PFSK-1 (cell line): ENCODE measurements at regions not wholly inside any gene's neighbourhood (a gene's known extent, or its start where the extent isn't known, plus 50 kb on each side); places are given as distances from the start of the nearest gene placed in this dataset.

Experiments
- FOXP2 ChIP-seq: optimal IDR thresholded peaks from 2 replicates; pipeline ENCODE3; 2011; ENCODE audit warnings: borderline replicate concordance, control low read depth, inconsistent platforms; ENCODE audit not compliant: insufficient read depth; ENCODE audit errors: extremely low read length, extremely low read depth
- POLR2AphosphoS5 ChIP-seq: IDR thresholded peaks from 2 replicates; pipeline ENCODE4 v1.6.1; 2012; ENCODE audit warnings: low read depth, mild to moderate bottlenecking, control low read depth, low read length, moderate library complexity
- SIN3A ChIP-seq: IDR thresholded peaks from 2 replicates; pipeline ENCODE4 v1.6.1; 2012; ENCODE audit warnings: mild to moderate bottlenecking, low read length, moderate library complexity, borderline replicate concordance; ENCODE audit not compliant: insufficient read depth
- TAF1 ChIP-seq: IDR thresholded peaks from 2 replicates; pipeline ENCODE4 v1.6.1; 2012; ENCODE audit warnings: low read length, control low read depth, borderline replicate concordance; ENCODE audit not compliant: insufficient read depth
- TF ChIP-seq, protein P1 (sequence below), 2 experiments: IDR thresholded peaks; 2 replicates each; pipeline versions ENCODE4 v1.6.1 to v1.8.0; 2011 to 2012; ENCODE audit warnings: low read depth in 2 of 2, low read length in 2 of 2, control low read depth in 1 of 2, inconsistent platforms in 1 of 2, mild to moderate bottlenecking in 1 of 2, moderate library complexity in 1 of 2; ENCODE audit not compliant: insufficient read depth in 1 of 2

- TF ChIP-seq FOXP2 (no peak), TAF1 (no peak), POLR2AphosphoS5 (no peak), SIN3A (no peak)
- TF ChIP-seq, protein P1, sequence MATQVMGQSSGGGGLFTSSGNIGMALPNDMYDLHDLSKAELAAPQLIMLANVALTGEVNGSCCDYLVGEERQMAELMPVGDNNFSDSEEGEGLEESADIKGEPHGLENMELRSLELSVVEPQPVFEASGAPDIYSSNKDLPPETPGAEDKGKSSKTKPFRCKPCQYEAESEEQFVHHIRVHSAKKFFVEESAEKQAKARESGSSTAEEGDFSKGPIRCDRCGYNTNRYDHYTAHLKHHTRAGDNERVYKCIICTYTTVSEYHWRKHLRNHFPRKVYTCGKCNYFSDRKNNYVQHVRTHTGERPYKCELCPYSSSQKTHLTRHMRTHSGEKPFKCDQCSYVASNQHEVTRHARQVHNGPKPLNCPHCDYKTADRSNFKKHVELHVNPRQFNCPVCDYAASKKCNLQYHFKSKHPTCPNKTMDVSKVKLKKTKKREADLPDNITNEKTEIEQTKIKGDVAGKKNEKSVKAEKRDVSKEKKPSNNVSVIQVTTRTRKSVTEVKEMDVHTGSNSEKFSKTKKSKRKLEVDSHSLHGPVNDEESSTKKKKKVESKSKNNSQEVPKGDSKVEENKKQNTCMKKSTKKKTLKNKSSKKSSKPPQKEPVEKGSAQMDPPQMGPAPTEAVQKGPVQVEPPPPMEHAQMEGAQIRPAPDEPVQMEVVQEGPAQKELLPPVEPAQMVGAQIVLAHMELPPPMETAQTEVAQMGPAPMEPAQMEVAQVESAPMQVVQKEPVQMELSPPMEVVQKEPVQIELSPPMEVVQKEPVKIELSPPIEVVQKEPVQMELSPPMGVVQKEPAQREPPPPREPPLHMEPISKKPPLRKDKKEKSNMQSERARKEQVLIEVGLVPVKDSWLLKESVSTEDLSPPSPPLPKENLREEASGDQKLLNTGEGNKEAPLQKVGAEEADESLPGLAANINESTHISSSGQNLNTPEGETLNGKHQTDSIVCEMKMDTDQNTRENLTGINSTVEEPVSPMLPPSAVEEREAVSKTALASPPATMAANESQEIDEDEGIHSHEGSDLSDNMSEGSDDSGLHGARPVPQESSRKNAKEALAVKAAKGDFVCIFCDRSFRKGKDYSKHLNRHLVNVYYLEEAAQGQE (IDR thresholded peaks at IDR 0.05; ENCODE audit: insufficient read depth in 1 of 2, low read depth in 2 of 2, low read length in 2 of 2): no peak
Observed at GRCh38 chr17:15894913-15895658, 49.8 kb upstream of the ADORA2B start.
